ENCODE measurements at regions not wholly inside any gene's neighbourhood (a gene's known extent, or its start where the extent isn't known, plus 50 kb on each side); places are given as distances from the start of the nearest gene placed in this dataset.

DNA sequence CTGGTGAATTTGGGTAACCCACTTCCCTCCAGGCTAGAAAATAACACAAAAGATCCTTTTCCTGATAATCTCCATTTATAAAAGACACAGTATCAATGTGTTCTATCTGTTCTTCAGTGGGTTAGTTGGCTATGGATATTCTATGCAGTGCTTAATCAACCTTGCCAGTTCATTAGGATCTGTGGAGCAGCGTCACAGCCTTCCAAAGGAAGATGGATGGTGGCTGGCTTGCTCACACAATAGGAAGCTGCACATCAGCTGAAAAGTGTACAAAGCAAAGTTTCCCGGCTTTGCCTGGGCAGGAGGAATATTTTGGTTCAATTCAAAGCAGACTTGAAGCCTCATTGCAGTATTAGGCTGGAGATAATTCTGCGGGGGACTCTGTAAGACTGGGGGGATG is 70.3 kb upstream of the CA10 start:
- Histone ChIP-seq H3K27ac (no peak overlapping the region), H3K36me3 (no peaks in the 10 kb centered on the region), H3K27me3 (no peaks in the 10 kb centered on the region), H3K4me1 (peaks cover 0 to 12% (median 3%) of the 10 kb centered on the region in 4 donors), H3K9me3 (no peaks in the 10 kb centered on the region), H3K4me3 (no peak overlapping the region)
- DNase-seq (no peak), ATAC-seq (no peak)
- WGBS (ENCODE audit: insufficient coverage, low coverage, low lambda C conversion rate, missing lambda C conversion rate): 61% methylated on average over 3 of the region's 3 CpGs
- intact Hi-C loops (cut with DNase I): no loop called here
- TF ChIP-seq CTCF (IDR thresholded peaks at IDR 0.05) (no peak), POLR2A (IDR thresholded peaks at IDR 0.05) (no peak)

DNA sequence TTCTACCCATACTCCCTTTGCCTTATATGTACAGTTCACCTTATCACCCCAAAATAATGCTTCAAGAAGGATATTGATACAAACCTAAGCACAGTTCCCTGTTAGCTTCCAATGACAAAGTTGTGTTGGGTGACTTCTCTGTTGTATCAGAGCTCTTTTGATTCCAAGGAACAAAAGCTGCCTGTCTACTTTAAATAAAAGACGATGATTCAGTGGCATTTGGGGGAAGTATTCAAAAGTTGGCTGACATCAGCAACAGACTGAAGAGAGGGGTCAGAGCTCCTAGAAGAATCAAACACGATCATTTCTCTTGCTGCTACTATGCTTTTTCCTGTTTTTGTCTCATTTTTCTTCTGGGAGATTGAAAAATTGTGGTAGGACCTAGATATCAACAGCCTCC is 69.4 kb upstream of the CA10 start:
- TF ChIP-seq POLR2A (IDR thresholded peaks at IDR 0.05): no peak
- no peak for TF ChIP-seq CTCF (IDR thresholded peaks at IDR 0.05)
- Histone ChIP-seq H3K36me3 (no peaks in the 10 kb centered on the region), H3K4me1 (peaks cover 0 to 5% (median 0%) of the 10 kb centered on the region in 4 donors), H3K27ac (no peak overlapping the region), H3K4me3 (no peak overlapping the region), H3K9me3 (no peaks in the 10 kb centered on the region), H3K27me3 (no peaks in the 10 kb centered on the region)
- ATAC-seq: no peak
- 27% methylated on average over 1 of the region's 2 CpGs for WGBS (ENCODE audit: insufficient coverage, low coverage, low lambda C conversion rate, missing lambda C conversion rate)
- no peak for DNase-seq
- intact Hi-C loops (cut with DNase I): no loop called here

GRCh38 chr17:52213451-52213850 is 54.9 kb upstream of the CA10 start:
- Histone ChIP-seq H3K4me3 (no peak overlapping the region), H3K9me3 (no peaks in the 10 kb centered on the region), H3K4me1 (no peaks in the 10 kb centered on the region), H3K27me3 (no peaks in the 10 kb centered on the region), H3K27ac (no peak overlapping the region), H3K36me3 (no peaks in the 10 kb centered on the region)
- ATAC-seq: no peak
- WGBS (ENCODE audit: insufficient coverage, low coverage, low lambda C conversion rate, missing lambda C conversion rate): 57% methylated on average over 3 of the region's 3 CpGs
- intact Hi-C loops (cut with DNase I): no loop called here
- TF ChIP-seq CTCF (IDR thresholded peaks at IDR 0.05) (no peak), POLR2A (IDR thresholded peaks at IDR 0.05) (no peak)
- no peak for DNase-seq

DNA sequence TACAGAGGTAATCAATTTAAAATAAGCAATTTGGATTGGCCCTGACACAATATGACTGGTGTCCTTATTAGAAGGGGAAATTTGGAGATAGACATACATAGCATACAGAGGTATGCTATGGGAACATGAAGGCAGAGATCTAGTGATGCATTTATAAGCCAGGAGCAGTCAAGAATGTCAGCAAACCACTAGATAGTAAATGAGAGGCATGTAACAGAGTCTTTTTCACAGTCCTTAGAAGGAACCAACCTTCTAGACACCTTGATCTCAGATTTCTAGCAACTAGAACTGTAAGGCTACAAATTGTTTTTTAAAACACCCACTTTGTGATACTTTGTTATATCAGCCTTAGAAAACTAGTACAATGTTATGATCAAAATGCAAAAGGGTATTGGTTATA is 54.3 kb upstream of the CA10 start:
- intact Hi-C loops (cut with DNase I): no loop called here
- Histone ChIP-seq H3K9me3 (no peaks in the 10 kb centered on the region), H3K4me1 (no peaks in the 10 kb centered on the region), H3K27me3 (no peaks in the 10 kb centered on the region), H3K27ac (no peak overlapping the region), H3K4me3 (no peak overlapping the region), H3K36me3 (no peaks in the 10 kb centered on the region)
- TF ChIP-seq CTCF (IDR thresholded peaks at IDR 0.05): no peak
- no peak for TF ChIP-seq POLR2A (IDR thresholded peaks at IDR 0.05)
- ATAC-seq (no peak), DNase-seq (no peak)

- DNase-seq (no peak), ATAC-seq (no peak)
- Histone ChIP-seq H3K27ac (no peak overlapping the region), H3K4me1 (no peaks in the 10 kb centered on the region), H3K4me3 (no peak overlapping the region), H3K27me3 (no peaks in the 10 kb centered on the region), H3K9me3 (no peaks in the 10 kb centered on the region), H3K36me3 (no peaks in the 10 kb centered on the region)
- TF ChIP-seq POLR2A (IDR thresholded peaks at IDR 0.05) (no peak), CTCF (IDR thresholded peaks at IDR 0.05) (no peak)
- intact Hi-C loops (cut with DNase I): no loop called here
These were observed 51.0 kb upstream of the CA10 start for GRCh38 chr17:52209507-52209906.
